Neural cell (in vitro differentiated cells): ENCODE measurements at regions not wholly inside any gene's neighbourhood (a gene's known extent, or its start where the extent isn't known, plus 50 kb on each side); places are given as distances from the start of the nearest gene placed in this dataset.

Experiments used
- H2AFZ ChIP-seq: fragments of 200-600, 300-800 bp; sonication (generic), shearing (Covaris generic); 2 replicates; pipeline ENCODE4 v1.6.0; 2014; ENCODE audit warnings: low read depth, mild to moderate bottlenecking, antibody characterized with exemption, low read length, moderate library complexity
- H3F3A ChIP-seq: fragments of 200-600 bp; shearing (Covaris generic); 2 replicates; pipeline ENCODE4 v1.6.1; 2016; ENCODE audit warnings: mild to moderate bottlenecking, moderate library complexity, mixed read lengths, antibody characterized with exemption, low read length; ENCODE audit not compliant: insufficient read depth, poor library complexity, severe bottlenecking
- H3K27ac ChIP-seq: fragments of 200-600, 300-800 bp; sonication (generic), shearing (Covaris generic); 2 replicates; pipeline ENCODE4 v1.5.1; 2014; ENCODE audit warnings: mild to moderate bottlenecking, low read length, moderate library complexity
- H3K27me3 ChIP-seq: fragments of 300-800, 200-600 bp; sonication (generic), shearing (Covaris generic); 2 replicates; pipeline ENCODE4 v1.6.0; 2014; ENCODE audit warnings: mild to moderate bottlenecking, low read depth, low read length, moderate library complexity; ENCODE audit not compliant: insufficient read depth
- H3K36me3 ChIP-seq: fragments of 300-800, 200-600 bp; sonication (generic), shearing (Covaris generic); 2 replicates; pipeline ENCODE4 v1.5.1; 2014; ENCODE audit warnings: mild to moderate bottlenecking, antibody characterized with exemption, low read length, moderate library complexity; ENCODE audit not compliant: insufficient read depth
- H3K4me2 ChIP-seq: fragments of 300-800, 200-600 bp; sonication (generic), shearing (Covaris generic); 2 replicates; pipeline ENCODE4 v1.6.0; 2014; ENCODE audit warnings: mild to moderate bottlenecking, low read length
- H3K4me3 ChIP-seq: fragments of 300-800, 200-600 bp; sonication (generic), shearing (Covaris generic); 2 replicates; pipeline ENCODE4 v1.5.1; 2014; ENCODE audit warnings: mild to moderate bottlenecking, low read length, moderate library complexity
- H3K79me2 ChIP-seq: fragments of 200-600 bp; shearing (Covaris generic); replicated peaks from 2 replicates; pipeline ENCODE4 v1.6.0; 2014; ENCODE audit warnings: mild to moderate bottlenecking, low read length, moderate library complexity; ENCODE audit not compliant: insufficient read depth
- H3K9ac ChIP-seq: fragments of 300-800, 200-600 bp; sonication (generic), shearing (Covaris generic); 2 replicates; pipeline ENCODE4 v1.6.1; 2016; ENCODE audit warnings: mild to moderate bottlenecking, low read length, mixed read lengths
- H3K9me2 ChIP-seq: fragments of 200-600 bp; shearing (Covaris generic); 2 replicates; pipeline ENCODE4 v1.6.1; 2016; ENCODE audit warnings: mild to moderate bottlenecking, low read length, mixed read lengths; ENCODE audit not compliant: insufficient read depth
- H3K9me3 ChIP-seq: fragments of 200-600, 300-800 bp; sonication (generic), shearing (Covaris generic); 2 replicates; pipeline ENCODE4 v1.6.1; 2016; ENCODE audit warnings: mild to moderate bottlenecking, mixed run types, low read length, moderate library complexity, mixed read lengths
- H4K20me1 ChIP-seq: fragments of 200-600 bp; shearing (Covaris generic); 2 replicates; pipeline ENCODE4 v1.6.1; 2016; ENCODE audit warnings: mild to moderate bottlenecking, mixed run types; ENCODE audit not compliant: insufficient read depth
- EP300 ChIP-seq: fragments of 450-650 bp; conservative IDR thresholded peaks from 2 replicates; pipeline ENCODE4 v1.6.1; 2014; ENCODE audit warnings: antibody characterized with exemption, mild to moderate bottlenecking, moderate library complexity; ENCODE audit not compliant: poor library complexity, severe bottlenecking
- EZH2 ChIP-seq: fragments of 200-600, 300-800 bp; shearing (Covaris generic), sonication (generic); IDR thresholded peaks from 2 replicates; pipeline ENCODE4 v1.6.1; 2014; ENCODE audit warnings: antibody characterized with exemption, low read length, borderline replicate concordance, mild to moderate bottlenecking; ENCODE audit not compliant: insufficient read depth, poor library complexity, severe bottlenecking
- MXI1 ChIP-seq: fragments of 450-650 bp; conservative IDR thresholded peaks from 2 replicates; pipeline ENCODE4 v1.6.1; 2014; ENCODE audit warnings: antibody characterized with exemption, mild to moderate bottlenecking; ENCODE audit not compliant: poor library complexity, severe bottlenecking
- POLR2AphosphoS5 ChIP-seq: IDR thresholded peaks from 2 replicates; pipeline ENCODE4 v1.6.1; 2012
- RAD21 ChIP-seq: fragments of 450-650 bp; conservative IDR thresholded peaks from 2 replicates; pipeline ENCODE4 v1.6.1; 2014; ENCODE audit warnings: antibody characterized with exemption, mild to moderate bottlenecking, moderate library complexity
- SMC3 ChIP-seq: fragments of 450-650 bp; conservative IDR thresholded peaks from 2 replicates; pipeline ENCODE4 v1.6.1; 2014; ENCODE audit warnings: antibody characterized with exemption, mild to moderate bottlenecking, moderate library complexity; ENCODE audit not compliant: poor library complexity
- TAF1 ChIP-seq: IDR thresholded peaks from 2 replicates; pipeline ENCODE4 v1.6.1; 2012; ENCODE audit warnings: low read depth
- TF ChIP-seq, protein P1 (sequence below): fragments of 450-650 bp; IDR thresholded peaks from 2 replicates; pipeline ENCODE4 v1.5.1; 2014; ENCODE audit warnings: antibody characterized with exemption, mild to moderate bottlenecking, moderate library complexity; ENCODE audit not compliant: poor library complexity, severe bottlenecking
- TF ChIP-seq, protein P2 (sequence below): IDR thresholded peaks from 2 replicates; pipeline ENCODE4 v1.6.1; 2012; ENCODE audit warnings: borderline replicate concordance

DNA sequence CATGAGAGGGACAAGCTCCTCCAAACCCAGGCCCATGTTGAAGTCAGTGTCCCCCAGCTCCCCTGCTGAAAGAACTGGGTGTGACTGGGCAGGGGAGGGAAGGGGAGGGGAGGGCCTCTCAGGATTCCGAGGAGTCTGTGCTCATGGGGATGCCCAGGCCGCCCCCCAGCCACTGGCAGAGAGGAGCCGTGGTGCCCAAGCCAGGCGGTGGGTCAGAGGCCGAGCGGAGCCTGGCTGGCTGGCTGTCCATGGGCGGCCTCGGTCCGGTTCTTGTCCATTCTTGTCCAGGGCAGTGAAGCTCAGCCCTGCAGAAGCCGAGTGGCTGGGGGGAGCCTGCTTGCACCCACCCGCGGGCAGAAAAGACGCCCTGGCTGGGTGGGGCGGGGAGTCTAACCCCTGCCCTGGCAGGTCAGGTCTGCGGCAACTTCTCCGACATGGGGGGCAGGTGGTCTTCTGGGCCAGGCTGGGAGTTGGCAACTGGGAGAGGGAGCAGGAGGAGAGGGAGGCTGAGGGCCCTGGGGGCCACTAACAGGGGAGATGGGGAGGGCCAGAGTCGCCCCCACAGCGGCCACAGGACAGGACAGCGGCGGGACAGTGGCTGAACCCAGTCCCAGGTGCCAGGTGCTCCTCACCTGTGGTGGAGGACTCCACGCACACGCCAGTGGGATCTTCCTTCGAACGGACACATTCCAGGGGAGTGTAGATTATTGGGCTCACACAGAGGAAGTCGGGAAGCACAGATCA, 54.1 kb downstream of the FOXL3 start:
- Histone ChIP-seq H3K4me3 (no peak overlapping the region), H3K9ac (no peak overlapping the region), H3K27ac (no peak overlapping the region), H3F3A (no peaks in the 10 kb centered on the region), H3K9me2 (no peaks in the 10 kb centered on the region), H3K36me3 (no peaks in the 10 kb centered on the region), H2AFZ (no peak overlapping the region), H4K20me1 (no peaks in the 10 kb centered on the region), H3K27me3 (no peaks in the 10 kb centered on the region), H3K4me2 (no peak overlapping the region), H3K9me3 (no peaks in the 10 kb centered on the region), H3K79me2 (no peaks in the 10 kb centered on the region)
- TF ChIP-seq, protein P1, sequence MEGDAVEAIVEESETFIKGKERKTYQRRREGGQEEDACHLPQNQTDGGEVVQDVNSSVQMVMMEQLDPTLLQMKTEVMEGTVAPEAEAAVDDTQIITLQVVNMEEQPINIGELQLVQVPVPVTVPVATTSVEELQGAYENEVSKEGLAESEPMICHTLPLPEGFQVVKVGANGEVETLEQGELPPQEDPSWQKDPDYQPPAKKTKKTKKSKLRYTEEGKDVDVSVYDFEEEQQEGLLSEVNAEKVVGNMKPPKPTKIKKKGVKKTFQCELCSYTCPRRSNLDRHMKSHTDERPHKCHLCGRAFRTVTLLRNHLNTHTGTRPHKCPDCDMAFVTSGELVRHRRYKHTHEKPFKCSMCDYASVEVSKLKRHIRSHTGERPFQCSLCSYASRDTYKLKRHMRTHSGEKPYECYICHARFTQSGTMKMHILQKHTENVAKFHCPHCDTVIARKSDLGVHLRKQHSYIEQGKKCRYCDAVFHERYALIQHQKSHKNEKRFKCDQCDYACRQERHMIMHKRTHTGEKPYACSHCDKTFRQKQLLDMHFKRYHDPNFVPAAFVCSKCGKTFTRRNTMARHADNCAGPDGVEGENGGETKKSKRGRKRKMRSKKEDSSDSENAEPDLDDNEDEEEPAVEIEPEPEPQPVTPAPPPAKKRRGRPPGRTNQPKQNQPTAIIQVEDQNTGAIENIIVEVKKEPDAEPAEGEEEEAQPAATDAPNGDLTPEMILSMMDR, result no peak
- no peak for TF ChIP-seq RAD21
- TF ChIP-seq EP300, result no peak
- TF ChIP-seq EZH2, result no peak
- TF ChIP-seq SMC3, result no peak
- TF ChIP-seq, protein P2, sequence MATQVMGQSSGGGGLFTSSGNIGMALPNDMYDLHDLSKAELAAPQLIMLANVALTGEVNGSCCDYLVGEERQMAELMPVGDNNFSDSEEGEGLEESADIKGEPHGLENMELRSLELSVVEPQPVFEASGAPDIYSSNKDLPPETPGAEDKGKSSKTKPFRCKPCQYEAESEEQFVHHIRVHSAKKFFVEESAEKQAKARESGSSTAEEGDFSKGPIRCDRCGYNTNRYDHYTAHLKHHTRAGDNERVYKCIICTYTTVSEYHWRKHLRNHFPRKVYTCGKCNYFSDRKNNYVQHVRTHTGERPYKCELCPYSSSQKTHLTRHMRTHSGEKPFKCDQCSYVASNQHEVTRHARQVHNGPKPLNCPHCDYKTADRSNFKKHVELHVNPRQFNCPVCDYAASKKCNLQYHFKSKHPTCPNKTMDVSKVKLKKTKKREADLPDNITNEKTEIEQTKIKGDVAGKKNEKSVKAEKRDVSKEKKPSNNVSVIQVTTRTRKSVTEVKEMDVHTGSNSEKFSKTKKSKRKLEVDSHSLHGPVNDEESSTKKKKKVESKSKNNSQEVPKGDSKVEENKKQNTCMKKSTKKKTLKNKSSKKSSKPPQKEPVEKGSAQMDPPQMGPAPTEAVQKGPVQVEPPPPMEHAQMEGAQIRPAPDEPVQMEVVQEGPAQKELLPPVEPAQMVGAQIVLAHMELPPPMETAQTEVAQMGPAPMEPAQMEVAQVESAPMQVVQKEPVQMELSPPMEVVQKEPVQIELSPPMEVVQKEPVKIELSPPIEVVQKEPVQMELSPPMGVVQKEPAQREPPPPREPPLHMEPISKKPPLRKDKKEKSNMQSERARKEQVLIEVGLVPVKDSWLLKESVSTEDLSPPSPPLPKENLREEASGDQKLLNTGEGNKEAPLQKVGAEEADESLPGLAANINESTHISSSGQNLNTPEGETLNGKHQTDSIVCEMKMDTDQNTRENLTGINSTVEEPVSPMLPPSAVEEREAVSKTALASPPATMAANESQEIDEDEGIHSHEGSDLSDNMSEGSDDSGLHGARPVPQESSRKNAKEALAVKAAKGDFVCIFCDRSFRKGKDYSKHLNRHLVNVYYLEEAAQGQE, result no peak
- TF ChIP-seq TAF1, result no peak
- no peak for TF ChIP-seq MXI1
- TF ChIP-seq POLR2AphosphoS5, result no peak

GRCh38 chr7:344608-344994, 54.6 kb downstream of the FOXL3 start:
- H3K9ac ChIP-seq, result no peak overlapping the region
- no peaks in the 10 kb centered on the region for H3F3A ChIP-seq
- no peak overlapping the region for H3K4me2 ChIP-seq
- H3K36me3 ChIP-seq, result no peaks in the 10 kb centered on the region
- H3K9me2 ChIP-seq, result no peaks in the 10 kb centered on the region
- no peak overlapping the region for H3K27ac ChIP-seq
- H3K9me3 ChIP-seq, result no peaks in the 10 kb centered on the region
- H3K79me2 ChIP-seq, result no peaks in the 10 kb centered on the region
- TF ChIP-seq, protein P2, result no peak
- TF ChIP-seq, protein P1, result no peak
- H3K4me3 ChIP-seq, result no peak overlapping the region
- H4K20me1 ChIP-seq, result no peaks in the 10 kb centered on the region
- H2AFZ ChIP-seq, result no peak overlapping the region
- H3K27me3 ChIP-seq, result no peaks in the 10 kb centered on the region
